Colonic mucosa (tissue), 4 donors: ENCODE measurements at regions not wholly inside any gene's neighbourhood (a gene's known extent, or its start where the extent isn't known, plus 50 kb on each side); places are given as distances from the start of the nearest gene placed in this dataset.

ENCODE experiments used
- DNase-seq: peaks from one replicate; pipeline ENCODE4 v3.0.0-alpha.2; 2020
- H3K27ac ChIP-seq: fragments of 200-600 bp; one replicate; pipeline ENCODE4 v1.8.0; 2021
- H3K27me3 ChIP-seq: fragments of 200-600 bp; one replicate; pipeline ENCODE4 v1.8.0; 2021
- H3K36me3 ChIP-seq: fragments of 200-600 bp; one replicate; pipeline ENCODE4 v1.8.0; 2021
- H3K4me1 ChIP-seq: fragments of 200-600 bp; one replicate; pipeline ENCODE4 v1.8.0; 2021; ENCODE audit warnings: mild to moderate bottlenecking
- H3K4me3 ChIP-seq: fragments of 200-600 bp; one replicate; pipeline ENCODE4 v1.8.0; 2021
- H3K9ac ChIP-seq, 2 donors: one replicate each; pipeline ENCODE4 v1.7.0; 2013; ENCODE audit warnings: control low read depth in 2 of 2, low read depth in 2 of 2, low read length in 2 of 2
- H3K9me3 ChIP-seq: fragments of 200-600 bp; one replicate; pipeline ENCODE4 v1.8.0; 2021
- intact Hi-C: fragments of 100-400 bp; cut with DNase I; formaldehyde crosslinking; loops from one replicate; pipeline ENCODE4 v1.14.1; 2022
- TF ChIP-seq, protein P1 (sequence below): fragments of 200-600 bp; IDR thresholded peaks from one replicate; pipeline ENCODE4 v1.8.0; 2022; ENCODE audit warnings: antibody characterized with exemption, mild to moderate bottlenecking
- donor health status: healthy.
- donor health status: DM: no; HTN: no; CAD: no.
- donor health status: DM: no; HTN: no; CAD: no.

DNA sequence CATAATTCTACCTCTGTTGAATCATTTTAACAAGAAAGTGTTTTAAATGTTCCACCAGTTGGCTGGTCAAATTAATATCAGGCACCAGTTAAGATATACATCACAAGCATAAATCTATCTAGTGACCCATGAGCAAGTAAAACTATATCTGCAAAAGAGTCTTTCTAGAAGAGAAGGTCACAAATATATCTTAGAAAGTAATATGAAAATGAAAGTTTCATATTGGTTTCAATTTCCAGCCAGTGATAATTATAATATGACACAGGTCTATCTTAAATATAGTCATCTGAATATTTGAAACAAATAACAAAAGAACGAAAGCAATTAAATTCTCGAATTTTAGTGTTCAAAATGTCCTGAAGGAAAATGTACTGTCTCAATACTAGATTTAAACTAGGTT lies 282.5 kb upstream of the KYNU start:
- H3K27me3 ChIP-seq: no peaks in the 10 kb centered on the region
- H3K4me3 ChIP-seq: no peak overlapping the region
- TF ChIP-seq, protein P1, sequence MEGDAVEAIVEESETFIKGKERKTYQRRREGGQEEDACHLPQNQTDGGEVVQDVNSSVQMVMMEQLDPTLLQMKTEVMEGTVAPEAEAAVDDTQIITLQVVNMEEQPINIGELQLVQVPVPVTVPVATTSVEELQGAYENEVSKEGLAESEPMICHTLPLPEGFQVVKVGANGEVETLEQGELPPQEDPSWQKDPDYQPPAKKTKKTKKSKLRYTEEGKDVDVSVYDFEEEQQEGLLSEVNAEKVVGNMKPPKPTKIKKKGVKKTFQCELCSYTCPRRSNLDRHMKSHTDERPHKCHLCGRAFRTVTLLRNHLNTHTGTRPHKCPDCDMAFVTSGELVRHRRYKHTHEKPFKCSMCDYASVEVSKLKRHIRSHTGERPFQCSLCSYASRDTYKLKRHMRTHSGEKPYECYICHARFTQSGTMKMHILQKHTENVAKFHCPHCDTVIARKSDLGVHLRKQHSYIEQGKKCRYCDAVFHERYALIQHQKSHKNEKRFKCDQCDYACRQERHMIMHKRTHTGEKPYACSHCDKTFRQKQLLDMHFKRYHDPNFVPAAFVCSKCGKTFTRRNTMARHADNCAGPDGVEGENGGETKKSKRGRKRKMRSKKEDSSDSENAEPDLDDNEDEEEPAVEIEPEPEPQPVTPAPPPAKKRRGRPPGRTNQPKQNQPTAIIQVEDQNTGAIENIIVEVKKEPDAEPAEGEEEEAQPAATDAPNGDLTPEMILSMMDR: no peak
- H3K27ac ChIP-seq: no peak overlapping the region
- no peak overlapping the region for H3K9ac ChIP-seq
- H3K36me3 ChIP-seq: no peaks in the 10 kb centered on the region
- H3K4me1 ChIP-seq: no peaks in the 10 kb centered on the region
- intact Hi-C loops: no loop called here
- DNase-seq: no peak
- H3K9me3 ChIP-seq: no peaks in the 10 kb centered on the region

DNA sequence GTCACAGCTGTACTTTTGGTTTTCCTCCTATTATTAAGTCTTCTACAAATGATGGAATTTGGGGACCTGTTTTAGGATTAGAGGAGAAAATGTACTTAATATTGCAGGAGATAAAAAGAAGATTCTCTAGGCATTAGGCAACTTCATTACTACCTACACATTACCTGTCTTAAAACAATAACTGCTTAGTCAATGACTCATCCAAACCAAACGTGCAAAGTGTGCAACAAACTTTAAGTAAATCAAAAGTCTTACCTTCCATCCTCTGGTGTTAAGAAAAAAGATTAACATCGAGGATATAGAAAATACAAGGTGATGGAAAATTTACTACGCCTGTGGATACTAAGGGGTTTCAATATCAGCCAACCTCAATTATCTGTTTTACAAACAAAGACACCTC lies 285.3 kb upstream of the KYNU start:
- Histone ChIP-seq H3K9ac (no peak overlapping the region), H3K4me3 (no peak overlapping the region), H3K27ac (no peak overlapping the region), H3K36me3 (no peaks in the 10 kb centered on the region), H3K27me3 (no peaks in the 10 kb centered on the region), H3K4me1 (no peaks in the 10 kb centered on the region), H3K9me3 (no peaks in the 10 kb centered on the region)
- intact Hi-C loops: no loop called here
- DNase-seq: no peak
- TF ChIP-seq, protein P1: no peak

DNA sequence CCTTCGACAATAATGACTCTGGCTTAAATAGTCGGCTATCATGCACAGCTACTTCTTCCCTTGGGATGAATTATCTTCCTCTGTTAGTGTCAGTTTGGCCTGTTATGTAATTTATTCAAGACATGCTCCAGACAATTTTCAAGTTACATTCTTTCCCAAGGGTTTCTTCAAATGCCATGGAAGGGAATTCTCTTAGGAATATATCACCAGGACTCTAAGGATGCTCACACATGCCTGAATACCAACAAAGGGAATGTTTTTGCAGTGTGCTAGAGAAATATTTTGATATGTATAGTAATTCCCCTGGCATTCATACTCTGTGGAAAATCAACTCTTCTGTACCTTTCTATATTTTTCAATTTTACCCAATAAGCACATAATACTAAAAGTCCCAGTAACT lies 286.0 kb upstream of the KYNU start:
- Histone ChIP-seq H3K27me3 (no peaks in the 10 kb centered on the region), H3K4me3 (no peak overlapping the region), H3K36me3 (no peaks in the 10 kb centered on the region), H3K4me1 (no peaks in the 10 kb centered on the region), H3K9me3 (no peaks in the 10 kb centered on the region), H3K9ac (no peak overlapping the region), H3K27ac (no peak overlapping the region)
- intact Hi-C loops: no loop called here
- TF ChIP-seq, protein P1: no peak
- DNase-seq: no peak

DNA sequence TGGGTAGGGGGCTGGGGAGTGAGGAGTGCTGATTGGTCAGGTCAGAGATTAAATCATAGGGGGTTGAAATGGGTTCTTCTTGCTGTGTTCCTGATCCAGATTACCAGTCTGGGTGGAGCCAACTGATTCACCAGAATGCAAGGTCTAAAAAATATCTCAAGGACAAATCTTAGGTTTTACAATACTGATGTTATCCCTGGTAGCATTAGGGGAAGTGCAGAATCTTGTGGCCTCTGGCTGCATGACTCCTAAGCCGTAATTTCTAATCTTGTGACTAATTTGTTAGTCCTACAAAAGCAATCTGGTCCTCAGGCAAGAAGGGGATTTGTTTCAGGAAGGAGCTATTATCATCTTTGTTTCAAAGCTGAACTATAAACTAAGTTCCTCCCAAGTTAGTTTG lies 289.2 kb upstream of the KYNU start:
- H3K36me3 ChIP-seq: no peaks in the 10 kb centered on the region
- H3K4me1 ChIP-seq: no peaks in the 10 kb centered on the region
- intact Hi-C loops: no loop called here

DNA sequence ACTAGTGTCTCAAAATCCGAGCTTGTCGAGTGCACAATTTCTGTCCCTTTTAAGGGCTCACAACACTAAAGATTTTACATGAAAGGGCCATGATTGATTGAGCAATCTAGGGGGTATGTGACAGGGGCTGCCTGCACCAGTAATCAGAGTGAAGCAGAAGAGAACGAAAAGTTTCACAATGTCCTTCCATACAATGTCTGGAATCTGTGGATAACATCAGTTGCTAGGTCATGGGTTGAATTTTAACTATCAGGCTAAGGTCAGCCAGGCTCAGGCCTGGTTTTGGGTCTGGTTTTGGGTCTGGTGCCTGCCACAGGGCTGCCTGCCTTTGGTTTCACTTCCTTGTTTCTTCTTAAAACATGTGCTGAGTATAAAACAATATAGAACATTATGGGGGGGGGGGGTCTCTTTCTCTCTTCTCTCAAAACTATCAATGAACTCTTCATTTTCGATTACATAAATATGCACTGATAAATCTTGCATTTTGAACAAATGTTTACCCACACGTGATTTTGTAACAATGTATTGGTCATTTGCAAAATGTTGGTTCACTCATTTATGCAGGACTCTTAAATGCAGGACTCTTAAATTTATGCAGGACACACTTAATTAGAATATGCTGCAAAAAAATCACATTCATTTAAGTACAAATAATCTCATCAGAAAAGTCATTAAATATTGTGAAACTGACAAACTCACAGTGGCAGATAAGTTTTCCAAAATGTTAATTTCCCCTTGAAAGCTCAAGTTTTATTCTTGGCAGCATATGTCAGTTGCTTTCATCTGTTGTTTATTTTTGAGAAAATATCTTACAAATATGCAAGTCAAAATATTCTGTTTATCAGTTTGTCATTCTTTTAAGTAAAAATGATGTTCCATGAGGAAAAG lies 290.5 kb upstream of the KYNU start:
- H3K27ac ChIP-seq: no peak overlapping the region
- no peak overlapping the region for H3K4me3 ChIP-seq
- H3K36me3 ChIP-seq: no peaks in the 10 kb centered on the region
- no peaks in the 10 kb centered on the region for H3K9me3 ChIP-seq
- intact Hi-C loops: no loop called here
- no peaks in the 10 kb centered on the region for H3K27me3 ChIP-seq
- TF ChIP-seq, protein P1: no peak
- no peaks in the 10 kb centered on the region for H3K4me1 ChIP-seq
- H3K9ac ChIP-seq: no peak overlapping the region
- DNase-seq: no peak

More for the DNA sequence above, 289.2 kb upstream of the KYNU start:
- Histone ChIP-seq H3K27me3 (no peaks in the 10 kb centered on the region), H3K9me3 (no peaks in the 10 kb centered on the region), H3K27ac (no peak overlapping the region), H3K9ac (no peak overlapping the region), H3K4me3 (no peak overlapping the region)
- DNase-seq: no peak
- TF ChIP-seq, protein P1: no peak
